Activated CD4-positive, alpha-beta T cell treated with anti-CD3 and anti-CD28 coated beads, Interleukin-2, Interleukin-6, amounts not matched to agents 100 ng/mL and 50 ng/mL, durations not matched to agents 16 hours and 8 hours (primary cell): ENCODE measurements at regions not wholly inside any gene's neighbourhood (a gene's known extent, or its start where the extent isn't known, plus 50 kb on each side); places are given as distances from the start of the nearest gene placed in this dataset.
A peak's percentile ranks its signal among the peaks of the same experiment; 100 is the strongest.

Experiments
- DNase-seq: peaks from one replicate; pipeline ENCODE4 v3.0.0-alpha.2; 2020

DNA sequence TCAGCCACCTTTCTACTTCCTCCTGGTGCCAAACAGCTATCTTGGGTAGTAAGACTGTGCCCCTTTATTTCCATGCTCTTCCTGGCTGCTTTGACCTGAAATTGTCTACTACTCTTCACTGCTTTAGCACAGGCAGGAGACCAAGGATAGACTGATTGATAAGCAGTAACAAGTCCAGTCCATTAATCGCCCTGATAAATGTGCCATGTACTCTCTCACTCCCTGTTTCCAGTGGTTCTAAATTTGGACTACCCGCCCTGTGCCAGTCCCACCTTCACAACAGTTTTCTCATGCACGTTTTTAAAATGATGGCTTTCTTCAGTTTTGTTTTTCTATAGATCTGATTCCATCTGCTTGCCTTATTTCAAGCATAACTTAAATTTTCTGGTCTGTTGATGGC is 189.6 kb upstream of the RBMS1 start:
- no peak for DNase-seq

DNA sequence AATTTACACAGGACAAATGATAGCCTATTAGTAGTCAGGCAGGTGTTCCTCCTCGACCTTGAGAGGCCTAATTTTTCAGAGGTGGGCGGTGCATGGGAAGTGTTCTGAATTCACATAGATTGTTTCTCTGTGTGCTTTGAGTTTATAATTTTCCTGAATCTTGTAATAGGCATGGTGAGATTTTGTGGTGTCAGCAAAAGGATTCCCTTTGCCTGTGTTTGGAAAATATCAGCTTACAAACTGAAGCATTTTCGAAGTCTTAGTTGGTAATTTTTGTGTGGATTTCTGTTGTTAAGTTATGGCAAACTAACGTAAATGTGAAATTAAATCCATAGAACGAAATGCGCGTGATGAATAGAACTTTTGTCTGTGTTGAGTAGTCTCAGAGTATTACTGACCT is 194.0 kb upstream of the RBMS1 start:
- no peak for DNase-seq

DNA sequence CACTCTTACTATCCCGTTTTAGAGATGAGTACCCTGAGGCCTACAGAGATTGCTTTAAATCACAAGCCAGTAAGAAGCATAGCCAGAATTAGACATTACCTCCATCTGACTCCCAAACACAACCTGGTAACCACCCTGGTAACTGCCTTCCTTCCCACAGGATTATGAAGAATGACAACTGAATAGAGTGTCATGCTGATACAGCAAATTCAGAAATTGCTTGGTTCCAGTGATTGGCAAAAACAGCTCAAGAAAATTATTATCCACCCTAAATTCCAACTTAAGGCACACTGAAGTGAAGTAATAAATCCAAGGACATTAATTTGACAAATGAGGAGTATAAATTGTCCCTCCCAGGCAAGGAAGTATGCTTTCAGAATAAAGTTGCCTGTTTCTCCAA is 195.8 kb upstream of the RBMS1 start:
- DNase-seq = no peak

DNA sequence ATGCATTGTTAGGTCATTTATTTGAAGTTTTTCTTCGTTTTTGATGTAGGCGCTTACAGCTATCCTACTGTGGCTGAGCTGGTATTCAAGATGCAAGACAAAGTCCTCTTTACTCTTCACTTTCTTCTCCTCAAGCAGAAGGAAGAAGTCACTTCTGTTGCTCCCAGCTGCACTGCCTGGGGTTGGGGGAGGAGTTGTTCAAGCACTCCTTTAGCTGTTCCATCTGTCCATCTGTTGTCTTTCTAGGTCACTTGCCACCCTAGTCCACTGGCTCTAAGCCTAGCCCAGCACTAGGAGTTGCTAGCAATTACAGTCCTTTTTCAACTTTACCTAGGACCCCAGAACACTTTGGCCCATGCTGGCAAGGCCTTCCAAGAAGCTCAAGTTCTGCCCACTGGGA is 200.6 kb upstream of the RBMS1 start:
- no peak for DNase-seq

DNA sequence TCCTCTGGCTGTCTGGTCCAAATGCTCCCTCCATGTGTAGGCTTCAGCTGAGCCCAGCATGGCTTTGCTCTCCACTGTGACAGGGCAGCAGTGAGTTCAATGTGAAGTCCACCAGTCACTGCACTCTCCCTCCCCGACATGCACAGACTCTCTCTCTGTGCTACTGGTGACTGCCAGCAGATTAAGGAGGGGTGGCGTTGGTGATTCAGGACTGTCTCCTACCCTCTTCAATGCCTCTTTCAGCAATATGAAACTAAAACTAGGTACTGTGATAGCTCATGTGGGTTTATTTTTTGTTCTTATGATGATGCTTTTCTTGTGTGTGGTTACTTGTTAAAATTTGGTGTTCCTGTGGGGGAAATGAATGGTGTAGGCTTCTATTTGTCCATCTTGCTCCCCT is 201.0 kb upstream of the RBMS1 start:
- peak; percentile 35 for DNase-seq

DNA sequence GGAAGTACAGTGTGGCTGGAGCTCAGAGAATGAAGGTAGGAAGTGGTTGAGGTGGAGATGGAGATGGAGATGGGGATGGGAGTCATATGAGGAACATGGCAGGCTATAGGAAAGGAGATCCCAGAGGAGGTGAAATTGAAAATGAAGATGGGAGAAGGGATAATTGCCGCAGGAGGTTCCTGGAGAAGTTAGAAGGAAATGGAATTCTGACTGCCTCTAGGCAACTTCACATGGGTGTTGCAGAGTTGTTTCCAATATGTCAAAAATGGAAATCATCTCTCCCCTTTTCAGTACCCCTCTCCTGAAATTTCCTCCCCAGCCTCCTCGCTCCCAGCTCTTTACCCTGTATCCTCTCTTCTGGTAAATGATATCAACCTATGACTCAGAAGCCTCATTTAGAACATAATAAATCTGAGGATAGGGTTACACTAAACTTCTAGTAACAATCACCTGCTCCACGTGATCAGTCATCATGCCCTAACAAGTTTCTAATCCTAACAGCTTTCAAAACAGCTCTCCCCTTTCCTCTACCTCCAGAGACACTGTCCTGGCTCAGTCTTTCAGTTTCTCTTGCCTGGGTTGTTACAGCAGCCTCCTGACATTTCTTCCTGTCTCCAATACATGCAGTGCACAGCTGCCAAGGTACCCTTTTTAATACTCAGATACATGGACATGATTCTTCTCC is 201.9 kb upstream of the RBMS1 start:
- DNase-seq = no peak

DNA sequence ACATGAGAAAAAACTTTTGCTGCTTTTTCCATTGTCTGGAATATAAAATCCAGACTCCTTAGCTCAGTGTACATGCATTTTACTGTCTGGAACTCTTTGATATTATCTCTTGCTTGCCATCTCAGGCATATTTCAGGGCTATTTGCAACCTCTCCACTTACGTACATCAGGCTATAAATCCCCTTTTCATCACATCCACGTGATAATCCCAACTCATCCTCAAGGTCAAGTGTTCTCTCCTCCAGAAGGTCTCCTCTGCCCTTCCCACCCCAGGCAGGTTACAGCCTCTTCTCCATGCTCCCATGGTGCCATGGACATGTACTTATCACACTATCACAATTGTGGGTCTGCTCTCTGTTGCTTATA is 202.5 kb upstream of the RBMS1 start:
- no peak for DNase-seq

DNA sequence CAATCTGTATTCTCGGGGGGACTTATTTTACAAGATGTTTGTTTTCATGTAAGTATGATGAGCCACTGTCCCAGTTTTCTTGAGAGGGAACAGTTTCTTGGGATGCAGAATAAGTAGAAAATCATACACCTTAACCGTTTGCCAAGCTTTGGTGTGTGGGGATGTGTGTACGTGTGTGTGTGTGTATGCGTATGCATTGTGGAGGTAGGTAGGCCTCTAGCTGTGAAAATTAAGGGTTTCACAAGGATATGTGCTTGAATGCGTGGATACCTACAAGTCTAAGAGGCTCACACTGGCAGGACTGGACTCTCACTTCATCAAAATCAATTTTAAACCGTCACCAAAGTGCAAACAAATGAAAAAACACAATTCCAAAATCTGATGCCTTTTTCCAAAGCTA is 204.2 kb upstream of the RBMS1 start:
- DNase-seq = no peak

DNA sequence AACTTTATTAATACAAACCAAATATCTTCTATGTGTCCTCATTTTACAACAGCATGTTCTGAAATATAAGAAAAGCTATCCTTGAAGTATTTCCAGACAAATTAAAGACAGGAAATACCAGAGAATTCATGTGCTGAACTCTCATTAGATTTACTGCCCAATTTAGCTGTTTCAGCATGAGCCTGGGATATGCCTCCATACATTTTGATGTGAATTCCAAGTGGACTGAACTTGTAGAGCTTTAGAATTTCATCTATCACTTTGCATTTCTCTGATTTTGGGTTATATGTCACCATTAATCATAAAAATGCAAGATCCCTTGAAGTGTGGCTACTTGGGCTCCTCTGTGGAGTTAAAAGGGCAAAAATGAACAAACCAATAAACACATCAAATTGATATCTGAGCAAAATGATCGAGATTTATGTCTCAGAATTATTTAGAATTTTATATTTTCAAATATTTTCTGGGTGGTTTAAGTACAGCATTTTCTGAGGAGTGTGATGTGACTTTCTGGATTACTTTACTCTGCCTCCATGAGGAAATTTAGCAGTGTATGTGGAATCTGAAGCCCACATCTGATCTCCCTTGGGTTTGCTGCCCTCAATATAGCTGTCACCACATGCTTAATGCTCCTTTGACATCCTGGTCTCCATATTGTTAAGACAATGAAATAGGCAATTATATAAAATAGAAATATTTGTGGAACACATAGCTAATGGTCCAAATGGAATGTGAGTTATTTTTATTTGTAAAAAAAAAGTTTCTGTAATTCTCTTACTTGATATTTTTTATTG is 206.6 kb upstream of the RBMS1 start:
- no peak for DNase-seq

DNA sequence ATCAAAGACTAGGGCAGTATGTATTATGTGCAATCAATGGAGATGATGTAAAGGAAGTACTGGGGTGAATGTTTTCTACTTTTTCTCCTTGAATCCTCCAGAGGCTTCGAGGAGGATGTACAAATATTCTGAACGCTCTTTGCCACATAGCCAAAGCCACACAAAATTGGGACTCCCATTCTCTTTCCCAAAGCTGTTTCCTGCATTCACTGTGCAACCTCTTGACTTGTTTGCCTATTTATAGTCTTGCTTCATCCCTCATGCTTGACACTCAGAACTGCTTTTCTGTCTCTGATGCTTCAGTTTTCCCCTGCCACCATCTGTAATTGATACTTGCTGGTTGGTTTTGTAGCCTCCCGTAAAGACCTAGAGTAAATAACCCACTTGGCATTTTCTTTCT is 208.2 kb upstream of the RBMS1 start:
- no peak for DNase-seq

DNA sequence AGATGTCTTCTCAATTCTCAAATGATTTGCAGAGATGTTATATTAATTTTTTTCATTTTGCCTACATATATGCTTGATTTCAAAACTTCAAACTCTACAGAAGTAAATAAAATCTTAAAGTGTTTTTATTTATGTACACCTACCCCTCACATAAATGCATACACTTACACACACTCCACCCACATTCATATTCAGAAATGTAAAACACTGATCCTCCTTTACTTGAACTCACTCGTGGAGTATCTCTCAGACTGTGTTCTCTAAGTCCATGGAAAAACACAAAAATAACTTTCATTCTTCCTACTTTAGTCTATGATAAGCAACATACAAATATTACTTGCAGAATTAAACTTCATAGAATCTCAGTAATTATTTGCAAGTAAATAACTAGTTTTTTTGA is 209.1 kb upstream of the RBMS1 start:
- no peak for DNase-seq

DNA sequence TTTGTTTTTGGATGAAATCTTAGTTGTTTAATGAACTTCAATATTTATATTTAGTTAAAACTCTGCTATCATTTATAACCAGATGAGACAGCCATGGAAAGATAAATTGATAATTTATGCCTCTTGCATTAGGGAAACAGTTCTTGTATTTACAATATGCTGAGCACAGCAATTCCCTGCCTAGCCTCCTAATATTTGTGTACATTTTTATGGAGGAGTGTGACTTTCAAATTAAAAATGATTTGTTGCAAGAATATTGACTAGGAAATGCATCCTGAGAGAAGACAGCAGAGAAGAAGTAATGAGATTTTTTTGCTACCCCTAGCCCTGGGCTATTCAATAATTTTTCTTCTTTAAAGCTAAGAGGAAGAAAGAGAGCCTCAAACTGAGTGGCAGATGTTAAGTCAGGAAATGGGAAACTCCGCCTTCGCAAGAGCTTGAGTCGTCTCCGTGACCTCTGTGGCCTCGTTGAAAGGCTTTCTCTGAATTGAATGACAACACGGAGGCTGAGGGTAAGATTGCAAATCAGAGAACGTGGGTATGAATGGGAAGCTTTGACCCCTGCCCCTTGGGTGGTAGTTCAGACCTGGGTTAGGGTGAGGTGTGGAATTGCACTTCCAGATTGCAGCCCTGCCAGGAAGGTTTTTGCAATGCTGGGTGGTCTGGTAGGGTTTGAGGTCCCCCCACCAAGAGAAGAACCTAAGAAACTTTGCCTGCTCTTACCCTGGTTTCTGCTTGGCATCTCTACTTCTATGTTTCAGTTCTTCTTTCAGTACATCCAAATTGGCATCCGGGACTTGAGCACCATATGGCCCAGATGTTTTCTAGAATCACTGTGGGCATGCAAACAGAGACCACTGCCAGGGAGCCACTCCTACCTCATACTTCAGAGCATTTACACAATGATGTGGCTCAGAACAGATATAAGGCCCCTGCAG is 210.3 kb upstream of the RBMS1 start:
- DNase-seq = peak; percentile 17

DNA sequence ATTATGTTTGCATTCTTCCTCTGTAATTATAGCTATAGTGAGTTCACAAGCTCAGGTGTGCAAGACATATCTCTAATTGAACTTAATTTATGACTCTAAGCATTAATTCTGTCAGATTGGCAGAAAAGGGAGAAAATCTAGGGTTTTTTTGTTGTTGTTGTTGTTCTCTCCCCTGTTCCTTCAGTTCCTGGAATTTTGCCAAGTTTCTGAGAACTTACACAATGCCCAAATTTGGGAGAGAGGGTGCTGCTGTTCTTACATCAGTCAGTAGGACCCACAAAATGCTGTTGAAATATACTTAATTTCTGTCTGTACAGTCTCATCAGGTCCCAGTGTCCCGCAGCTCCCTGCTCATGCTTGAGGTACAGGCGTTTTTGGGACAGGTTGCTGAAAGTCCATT is 221.8 kb upstream of the RBMS1 start:
- DNase-seq = no peak

DNA sequence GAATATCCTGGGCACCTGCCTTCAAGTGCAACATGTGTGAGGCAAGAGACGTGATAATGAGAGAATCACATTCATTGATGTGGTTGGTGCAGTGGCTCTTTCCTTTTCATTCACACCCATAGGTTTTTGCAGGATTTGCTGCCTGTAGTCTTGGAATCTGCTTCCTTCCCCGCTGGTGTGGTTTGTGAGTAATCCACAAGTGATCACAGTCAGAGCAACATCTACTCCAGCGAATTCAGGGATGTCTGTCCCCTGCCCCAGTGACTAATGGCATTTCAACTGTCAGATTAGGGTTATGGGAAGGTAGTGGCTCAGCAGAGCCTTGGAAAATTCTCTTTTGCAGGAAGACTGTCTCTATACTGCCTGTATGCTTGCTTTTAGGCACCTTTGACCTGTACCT is 225.5 kb upstream of the RBMS1 start:
- DNase-seq = no peak

DNA sequence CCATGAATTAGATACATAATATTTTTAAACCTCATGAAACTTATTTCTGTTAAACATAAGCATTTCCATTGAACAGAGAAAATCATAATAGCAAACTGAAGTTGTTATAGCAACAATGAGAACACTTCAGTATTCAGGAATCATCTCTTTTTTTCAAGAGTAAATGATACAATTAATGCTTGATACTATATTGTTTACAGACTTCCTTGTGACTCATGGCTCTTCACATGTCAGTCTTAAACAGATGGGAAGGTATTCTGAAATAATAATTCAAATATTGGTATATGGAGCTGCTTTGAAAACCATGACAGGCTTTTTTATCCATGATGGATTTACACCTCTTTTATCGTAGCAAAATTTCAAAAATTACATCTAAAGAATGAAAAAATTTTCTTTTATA is 226.5 kb upstream of the RBMS1 start:
- no peak for DNase-seq

DNA sequence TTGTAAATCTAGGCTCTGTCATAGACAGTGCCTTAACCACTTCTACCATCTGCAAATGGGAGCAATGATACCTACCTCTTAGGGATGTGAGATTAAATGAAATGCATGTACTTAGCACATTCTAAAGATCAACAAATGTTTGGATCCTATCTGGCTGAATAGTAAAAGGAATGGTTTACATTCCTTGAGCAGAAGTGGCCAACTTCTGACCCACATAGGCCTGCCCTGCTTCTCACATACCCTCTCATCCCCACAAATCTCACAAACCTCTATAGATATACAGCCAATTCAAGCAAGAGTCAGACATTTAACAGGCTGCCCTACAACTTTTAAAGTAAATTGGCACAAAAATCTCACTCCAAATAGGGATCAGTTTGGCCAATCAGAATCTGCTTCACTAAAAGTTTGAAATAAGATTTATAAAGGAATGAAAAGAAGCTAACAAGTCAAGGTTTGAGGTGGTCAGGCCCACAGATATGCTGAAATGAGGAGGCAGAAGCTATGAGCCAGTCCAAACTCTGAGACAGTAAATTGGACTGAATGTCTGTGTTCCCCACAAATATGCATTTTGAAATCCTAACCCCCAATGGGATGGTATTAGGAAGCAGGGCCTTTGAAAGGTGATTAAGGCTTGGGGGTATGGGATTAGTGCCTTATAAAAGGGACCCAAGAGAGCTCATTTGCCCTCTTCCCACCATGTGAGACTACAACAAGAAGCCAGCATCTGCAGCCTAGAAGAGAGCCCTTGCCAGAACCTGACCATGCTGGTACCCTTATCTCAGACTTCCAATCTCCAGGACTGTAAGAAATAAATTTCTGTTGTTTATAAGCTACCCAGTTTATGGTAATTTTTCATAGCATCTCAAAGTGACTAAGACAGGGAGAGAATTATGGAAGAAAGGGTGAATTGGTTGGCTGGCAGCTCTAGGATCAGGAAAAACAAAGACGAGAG is 227.8 kb upstream of the RBMS1 start:
- no peak for DNase-seq

DNA sequence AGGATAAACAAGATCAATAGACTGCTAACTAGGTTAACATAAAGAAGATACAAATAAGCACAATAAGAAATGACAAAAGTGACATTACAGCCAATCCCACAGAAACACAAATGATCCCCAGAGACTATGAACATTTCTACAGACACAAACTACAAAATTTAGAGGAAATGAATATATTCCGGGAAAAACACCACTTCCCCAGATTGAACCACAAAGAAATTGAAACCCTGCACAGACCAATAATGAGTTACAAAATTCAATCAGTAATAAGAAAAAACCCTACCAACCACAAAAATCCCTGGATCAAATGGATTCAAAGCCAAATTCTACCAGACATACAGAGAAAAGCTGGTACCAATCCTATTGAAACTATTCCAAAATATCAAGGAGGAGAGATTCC is 232.4 kb upstream of the RBMS1 start:
- DNase-seq = no peak

DNA sequence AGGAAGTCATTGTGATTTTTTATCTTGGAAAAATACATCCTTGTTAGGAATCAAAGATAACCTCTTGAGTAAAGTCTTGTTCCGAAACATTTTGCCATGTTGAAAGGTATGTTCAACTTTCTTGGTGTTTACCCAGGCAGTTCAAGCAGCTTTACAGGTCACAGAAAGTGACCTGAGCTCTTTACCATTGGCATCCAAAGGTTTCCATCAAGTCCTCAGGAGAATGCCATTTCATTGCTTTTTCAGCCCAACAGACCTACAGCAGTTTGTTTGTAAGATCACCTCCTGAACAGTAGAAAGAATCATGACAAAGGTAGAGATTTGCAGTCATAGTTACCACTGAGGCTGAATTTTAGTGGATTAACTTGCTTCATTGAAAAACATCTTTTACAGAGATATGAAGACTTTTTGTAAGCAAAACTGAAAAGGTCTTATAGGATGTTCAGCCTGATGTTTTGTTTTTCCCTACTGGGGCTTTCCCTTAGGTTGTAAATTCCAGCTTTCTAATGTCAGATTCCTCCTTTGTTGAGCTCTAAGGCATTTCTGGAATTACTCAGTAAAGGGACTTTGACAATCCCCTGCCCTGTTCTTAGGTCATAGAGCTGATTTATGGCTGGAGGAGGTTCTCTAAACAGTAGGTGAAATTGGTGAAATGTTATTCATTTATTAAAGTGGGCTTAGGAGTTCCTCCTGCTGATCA is 236.8 kb upstream of the RBMS1 start:
- no peak for DNase-seq

DNA sequence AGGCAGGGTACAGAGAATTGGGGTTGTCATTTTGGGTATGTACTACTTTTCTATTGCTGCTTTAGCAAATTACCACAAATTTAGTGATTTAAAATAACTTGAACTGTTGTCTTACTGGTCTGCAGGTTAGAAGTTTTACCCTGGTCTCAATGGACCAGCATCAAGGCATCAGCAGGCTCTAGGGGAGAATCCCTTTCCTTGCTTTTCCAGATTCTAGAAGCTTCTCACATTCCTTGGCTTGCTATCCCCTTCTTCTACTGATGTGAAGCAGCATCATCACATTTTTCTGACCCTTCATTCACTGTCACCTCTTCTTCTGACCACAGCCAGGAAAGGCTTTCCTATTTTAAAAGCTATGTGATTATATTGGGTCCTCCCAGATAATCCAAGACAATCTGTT is 237.8 kb upstream of the RBMS1 start:
- DNase-seq = no peak

DNA sequence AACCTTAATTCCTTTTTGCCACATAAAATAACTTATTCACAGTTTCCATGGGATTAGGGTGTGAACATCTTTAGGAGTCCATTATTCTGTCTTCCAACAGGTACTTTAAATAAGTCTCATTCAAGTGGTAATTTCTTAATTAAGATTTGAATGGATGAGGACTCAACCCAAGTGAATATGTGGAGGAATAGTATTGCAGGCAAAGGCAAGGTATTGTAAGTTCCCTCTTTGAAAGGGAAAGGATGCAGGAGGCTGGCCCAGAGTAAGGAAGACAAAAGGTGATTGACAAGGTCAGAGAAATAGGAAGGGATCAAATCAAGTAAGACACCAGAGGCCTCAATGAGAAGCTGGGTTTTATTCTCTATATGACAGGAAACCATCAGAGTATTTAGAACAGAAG is 238.2 kb upstream of the RBMS1 start:
- no peak for DNase-seq

DNA sequence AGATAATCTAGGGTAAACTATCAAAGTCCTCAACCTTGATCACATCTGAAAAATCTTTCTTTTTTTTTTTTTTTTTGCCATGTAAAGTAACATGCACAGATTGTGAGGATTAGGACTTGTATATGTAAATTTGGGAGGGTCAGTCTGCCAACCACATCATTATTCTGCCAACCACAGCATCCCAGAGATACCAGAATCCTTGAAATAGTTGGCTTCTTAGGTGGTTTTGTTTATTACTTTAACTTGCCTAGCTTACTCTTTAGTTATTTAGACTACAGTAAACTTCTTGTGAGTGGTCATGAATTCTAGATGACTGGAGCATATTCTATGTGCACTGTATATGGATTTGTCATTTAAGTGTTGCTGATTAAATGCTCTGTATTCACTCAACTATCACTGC is 242.1 kb upstream of the RBMS1 start:
- DNase-seq = no peak
